BE2C (cell line): ENCODE measurements at regions not wholly inside any gene's neighbourhood (a gene's known extent, or its start where the extent isn't known, plus 50 kb on each side); places are given as distances from the start of the nearest gene placed in this dataset.
"Not testable (repeated sequence)": the region's sequence is repeated elsewhere in the genome, so short reads cannot be mapped to it uniquely, and the experiment has no call there.

ENCODE experiments used
- DNase-seq: peaks from one replicate; pipeline ENCODE4 v3.0.0-alpha.2; 2020
- H3K27me3 ChIP-seq: fragments of 250-450 bp; sonication (Bioruptor Pico); 2 replicates; pipeline ENCODE4 v1.5.1; 2020; ENCODE audit warnings: mild to moderate bottlenecking
- H3K36me3 ChIP-seq: fragments of 250-450 bp; sonication (Bioruptor Pico); 2 replicates; pipeline ENCODE4 v1.5.1; 2020; ENCODE audit warnings: mild to moderate bottlenecking
- H3K4me1 ChIP-seq: fragments of 250-450 bp; sonication (Bioruptor Pico); 2 replicates; pipeline ENCODE4 v1.5.1; 2020
- H3K4me3 ChIP-seq: 2 replicates; pipeline ENCODE4 v1.5.1; 2011; ENCODE audit warnings: low read depth, low read length
- H3K9me3 ChIP-seq: fragments of 250-450 bp; sonication (Bioruptor Pico); 2 replicates; pipeline ENCODE4 v1.5.1; 2020
- CTCF ChIP-seq: IDR thresholded peaks from 2 replicates; pipeline ENCODE4 v1.5.1; 2012; ENCODE audit warnings: mild to moderate bottlenecking, low read depth, low read length

GRCh38 chr14:105894978-105895881, 368.8 kb downstream of the TMEM121 start:
- no peak for TF ChIP-seq CTCF
- Histone ChIP-seq H3K36me3 (peaks cover 3% of the 10 kb centered on the region; the same call in 1 of the 2 replicates), H3K4me1 (peaks cover 20% of the 10 kb centered on the region), H3K9me3 (no peaks in the 10 kb centered on the region), H3K4me3 (no peak overlapping the region), H3K27me3 (no peaks in the 10 kb centered on the region)
- peak; percentile 3 for DNase-seq

GRCh38 chr14:105896206-105896605, 369.8 kb downstream of the TMEM121 start:
- H3K27me3 ChIP-seq, H3K4me3 ChIP-seq, DNase-seq, H3K9me3 ChIP-seq, H3K36me3 ChIP-seq: not testable (repeated sequence)
- H3K4me1 ChIP-seq = peaks cover 15% of the 10 kb centered on the region

- H3K9me3 ChIP-seq, H3K4me3 ChIP-seq, DNase-seq, H3K27me3 ChIP-seq, H3K36me3 ChIP-seq: not testable (repeated sequence)
- peaks cover 19% of the 10 kb centered on the region for H3K4me1 ChIP-seq
Observed at GRCh38 chr14:105896961-105897724, 370.8 kb downstream of the TMEM121 start.

- H3K36me3 ChIP-seq = peaks cover 4% of the 10 kb centered on the region; the same call in 1 of the 2 replicates
- no peak overlapping the region for H3K4me3 ChIP-seq
- H3K9me3 ChIP-seq = no peaks in the 10 kb centered on the region
- H3K4me1 ChIP-seq = peaks cover 19% of the 10 kb centered on the region
- no peak for TF ChIP-seq CTCF
- no peaks in the 10 kb centered on the region for H3K27me3 ChIP-seq
- DNase-seq = no peak
Observed at GRCh38 chr14:105897725-105898113, 371.3 kb downstream of the TMEM121 start.

GRCh38 chr14:105898482-105899010, 372.2 kb downstream of the TMEM121 start:
- no peaks in the 10 kb centered on the region for H3K27me3 ChIP-seq
- no peak for TF ChIP-seq CTCF

GRCh38 chr14:105899071-105899641, 372.8 kb downstream of the TMEM121 start:
- Histone ChIP-seq H3K9me3 (no peaks in the 10 kb centered on the region), H3K4me1 (peaks cover 19% of the 10 kb centered on the region), H3K27me3 (no peaks in the 10 kb centered on the region), H3K36me3 (peaks cover 4% of the 10 kb centered on the region; the same call in 1 of the 2 replicates), H3K4me3 (no peak overlapping the region)
- TF ChIP-seq CTCF = no peak
- DNase-seq = peak; percentile 82

More at GRCh38 chr14:105898482-105899010, 372.2 kb downstream of the TMEM121 start:
- Histone ChIP-seq H3K4me3 (no peak overlapping the region), H3K9me3 (no peaks in the 10 kb centered on the region), H3K36me3 (peaks cover 4% of the 10 kb centered on the region; the same call in 1 of the 2 replicates), H3K4me1 (peaks cover 19% of the 10 kb centered on the region)
- no peak for DNase-seq
